ENCODE measurements at regions not wholly inside any gene's neighbourhood (a gene's known extent, or its start where the extent isn't known, plus 50 kb on each side); places are given as distances from the start of the nearest gene placed in this dataset.

GRCh38 chr13:60758637-60759036 is 361.6 kb downstream of the TDRD3 start:
- TF ChIP-seq, protein P1, sequence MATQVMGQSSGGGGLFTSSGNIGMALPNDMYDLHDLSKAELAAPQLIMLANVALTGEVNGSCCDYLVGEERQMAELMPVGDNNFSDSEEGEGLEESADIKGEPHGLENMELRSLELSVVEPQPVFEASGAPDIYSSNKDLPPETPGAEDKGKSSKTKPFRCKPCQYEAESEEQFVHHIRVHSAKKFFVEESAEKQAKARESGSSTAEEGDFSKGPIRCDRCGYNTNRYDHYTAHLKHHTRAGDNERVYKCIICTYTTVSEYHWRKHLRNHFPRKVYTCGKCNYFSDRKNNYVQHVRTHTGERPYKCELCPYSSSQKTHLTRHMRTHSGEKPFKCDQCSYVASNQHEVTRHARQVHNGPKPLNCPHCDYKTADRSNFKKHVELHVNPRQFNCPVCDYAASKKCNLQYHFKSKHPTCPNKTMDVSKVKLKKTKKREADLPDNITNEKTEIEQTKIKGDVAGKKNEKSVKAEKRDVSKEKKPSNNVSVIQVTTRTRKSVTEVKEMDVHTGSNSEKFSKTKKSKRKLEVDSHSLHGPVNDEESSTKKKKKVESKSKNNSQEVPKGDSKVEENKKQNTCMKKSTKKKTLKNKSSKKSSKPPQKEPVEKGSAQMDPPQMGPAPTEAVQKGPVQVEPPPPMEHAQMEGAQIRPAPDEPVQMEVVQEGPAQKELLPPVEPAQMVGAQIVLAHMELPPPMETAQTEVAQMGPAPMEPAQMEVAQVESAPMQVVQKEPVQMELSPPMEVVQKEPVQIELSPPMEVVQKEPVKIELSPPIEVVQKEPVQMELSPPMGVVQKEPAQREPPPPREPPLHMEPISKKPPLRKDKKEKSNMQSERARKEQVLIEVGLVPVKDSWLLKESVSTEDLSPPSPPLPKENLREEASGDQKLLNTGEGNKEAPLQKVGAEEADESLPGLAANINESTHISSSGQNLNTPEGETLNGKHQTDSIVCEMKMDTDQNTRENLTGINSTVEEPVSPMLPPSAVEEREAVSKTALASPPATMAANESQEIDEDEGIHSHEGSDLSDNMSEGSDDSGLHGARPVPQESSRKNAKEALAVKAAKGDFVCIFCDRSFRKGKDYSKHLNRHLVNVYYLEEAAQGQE (IDR thresholded peaks at IDR 0.05; ENCODE audit: low read depth, low read length): no peak
- TF ChIP-seq EP300 (IDR thresholded peaks at IDR 0.05; ENCODE audit: borderline replicate concordance in 1 of 2, control insufficient read depth in 1 of 2, low read depth in 2 of 2, low read length in 2 of 2) (no peak), CHD2 (IDR thresholded peaks at IDR 0.05; ENCODE audit: borderline replicate concordance, low read depth, low read length) (no peak)

Measured in GM12878 (cell line).